ENCODE measurements at regions not wholly inside any gene's neighbourhood (a gene's known extent, or its start where the extent isn't known, plus 50 kb on each side); places are given as distances from the start of the nearest gene placed in this dataset.
"Not testable (repeated sequence)": the region's sequence is repeated elsewhere in the genome, so short reads cannot be mapped to it uniquely, and the experiment has no call there.

DNA sequence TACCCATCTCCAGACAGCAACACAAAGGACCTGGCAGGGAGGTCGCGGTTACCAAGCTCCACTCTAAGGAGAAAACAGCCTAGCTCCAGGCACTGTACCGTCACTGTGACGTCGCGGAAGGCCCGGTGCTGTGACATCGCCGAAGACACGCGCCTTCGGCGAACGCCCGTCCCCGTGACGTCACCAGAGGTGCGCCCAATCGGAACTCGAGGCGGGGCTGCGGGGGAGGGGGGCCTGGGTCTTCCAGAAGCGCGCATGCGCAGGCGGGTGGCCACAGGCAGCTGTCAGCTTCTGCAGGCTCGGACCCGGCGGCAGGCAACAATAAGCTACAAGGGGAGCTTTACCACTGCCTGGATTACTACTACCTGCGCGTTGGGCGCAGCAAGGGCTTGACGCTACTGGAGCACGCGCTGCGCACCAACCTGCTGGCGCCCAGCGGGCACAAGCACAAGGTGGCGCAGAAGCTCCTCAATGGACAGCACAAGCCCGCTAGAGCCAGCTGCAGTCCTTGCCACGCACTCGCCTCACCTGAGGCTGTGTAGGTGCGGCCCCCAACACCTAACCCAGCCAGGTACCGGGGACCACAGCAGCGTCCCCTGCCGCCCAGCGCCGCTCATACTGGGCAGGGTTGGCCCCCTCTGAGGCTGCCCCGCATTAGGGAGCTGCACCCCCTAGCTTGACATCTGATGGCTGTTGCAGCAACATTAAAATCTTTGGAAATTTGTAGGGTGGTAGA, 208.4 kb downstream of the TPST1 start:
- peak; percentile 95 for DNase-seq

GRCh38 chr7:66415659-66416265, 210.6 kb downstream of the TPST1 start:
- no peak for DNase-seq

DNA sequence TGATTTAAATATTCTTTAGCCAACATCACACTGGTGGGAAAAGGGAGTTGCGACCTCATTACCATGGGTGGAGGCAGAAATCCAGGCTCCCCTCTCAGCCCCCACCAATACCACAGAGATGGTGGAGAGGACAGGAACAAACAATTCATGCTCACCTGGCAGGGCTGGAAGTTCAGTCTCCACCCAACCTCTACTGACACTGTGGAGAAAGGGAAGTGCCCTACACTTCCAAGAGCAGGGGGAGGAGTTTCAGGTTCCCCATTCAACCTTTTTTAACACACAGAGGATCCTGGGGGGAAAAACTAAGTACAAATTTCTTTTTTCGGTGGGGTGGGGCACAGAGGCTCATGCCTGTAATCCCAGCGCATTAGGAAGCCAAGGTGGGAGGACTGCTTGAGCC, 210.1 kb upstream of the KCTD7 start:
- no peak for DNase-seq

GRCh38 chr7:66419210-66419609, 209.5 kb upstream of the KCTD7 start:
- no peak for DNase-seq

GRCh38 chr7:66421830-66422475, 206.7 kb upstream of the KCTD7 start:
- DNase-seq = no peak

GRCh38 chr7:66423729-66424128, 205.0 kb upstream of the KCTD7 start:
- no peak for DNase-seq

DNA sequence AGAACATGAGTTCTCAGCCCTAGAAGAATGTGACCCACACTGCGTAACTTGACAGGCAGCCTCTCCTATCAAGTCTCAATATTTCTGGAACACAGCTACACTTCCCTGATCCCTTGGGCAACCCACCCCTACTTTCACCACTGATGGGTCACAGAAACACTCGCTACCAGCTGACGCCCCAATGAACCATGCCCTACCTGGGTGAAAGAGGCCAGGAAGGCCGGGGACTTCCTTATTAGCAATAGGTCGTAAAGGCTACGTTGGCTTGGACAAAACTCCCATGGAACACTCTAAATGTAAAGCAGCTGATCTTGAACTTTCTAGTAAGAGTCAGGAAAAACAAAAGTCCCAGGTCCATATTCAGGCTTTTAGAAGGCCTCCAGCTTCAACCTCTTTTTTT, 202.3 kb upstream of the KCTD7 start:
- DNase-seq = no peak

DNA sequence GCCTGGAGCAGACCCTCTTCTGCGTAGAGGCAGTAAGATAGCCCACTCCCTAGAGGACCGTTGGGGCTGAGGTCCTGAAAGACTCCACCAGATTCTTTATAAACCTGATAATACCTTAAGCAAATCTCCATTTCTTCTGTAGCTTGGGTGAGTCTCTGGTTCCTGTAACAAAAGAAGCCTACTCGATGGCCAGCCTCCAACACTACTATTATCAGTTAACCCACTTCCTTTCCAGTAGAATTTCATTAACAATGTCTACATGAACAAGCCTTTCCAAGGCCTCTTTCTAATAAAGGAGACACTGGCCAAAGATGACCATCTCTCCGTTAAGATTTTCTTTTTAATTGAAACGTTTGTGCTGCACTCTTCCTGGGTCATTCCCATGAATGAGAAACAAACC, 201.7 kb upstream of the KCTD7 start:
- DNase-seq = no peak

DNA sequence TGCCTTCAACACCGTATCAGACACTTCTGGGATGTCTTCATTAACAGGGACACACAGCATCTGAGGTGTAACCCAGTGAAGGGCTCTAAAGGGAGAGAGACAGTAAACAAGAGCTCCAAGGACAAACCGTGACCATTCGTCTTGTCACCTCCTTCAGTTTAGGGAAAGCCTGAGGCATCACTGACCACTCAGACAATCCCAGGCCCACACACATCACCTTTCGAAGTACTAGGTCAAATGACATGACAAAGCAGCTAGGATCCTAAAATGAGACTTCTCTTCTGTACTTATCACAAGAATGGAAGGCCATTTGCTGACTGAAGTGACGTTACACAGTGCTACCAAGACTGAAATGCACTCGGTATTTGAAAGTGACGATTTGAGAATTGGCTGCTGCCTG, 200.7 kb upstream of the KCTD7 start:
- no peak for DNase-seq

GRCh38 chr7:66429498-66430163, 199.1 kb upstream of the KCTD7 start:
- no peak for DNase-seq

DNA sequence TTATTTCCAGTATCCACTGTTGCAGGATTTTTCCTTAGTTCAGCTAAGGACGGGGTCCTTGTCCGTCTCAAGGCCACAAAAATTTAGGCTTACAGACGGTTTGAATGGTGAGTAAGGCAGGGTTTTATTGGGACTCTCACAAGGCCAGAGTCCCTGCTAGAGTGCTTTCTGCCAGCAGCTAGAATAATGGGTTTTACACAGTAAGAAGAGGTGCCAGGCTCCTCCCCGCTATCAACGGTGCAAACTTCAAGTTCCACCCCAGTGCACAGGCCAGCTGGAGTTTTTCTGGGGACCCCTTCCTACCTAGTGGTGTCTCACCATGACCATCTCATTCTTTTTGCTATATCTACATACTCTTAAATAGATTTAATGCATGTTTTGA, 198.5 kb upstream of the KCTD7 start:
- no peak for DNase-seq

DNA sequence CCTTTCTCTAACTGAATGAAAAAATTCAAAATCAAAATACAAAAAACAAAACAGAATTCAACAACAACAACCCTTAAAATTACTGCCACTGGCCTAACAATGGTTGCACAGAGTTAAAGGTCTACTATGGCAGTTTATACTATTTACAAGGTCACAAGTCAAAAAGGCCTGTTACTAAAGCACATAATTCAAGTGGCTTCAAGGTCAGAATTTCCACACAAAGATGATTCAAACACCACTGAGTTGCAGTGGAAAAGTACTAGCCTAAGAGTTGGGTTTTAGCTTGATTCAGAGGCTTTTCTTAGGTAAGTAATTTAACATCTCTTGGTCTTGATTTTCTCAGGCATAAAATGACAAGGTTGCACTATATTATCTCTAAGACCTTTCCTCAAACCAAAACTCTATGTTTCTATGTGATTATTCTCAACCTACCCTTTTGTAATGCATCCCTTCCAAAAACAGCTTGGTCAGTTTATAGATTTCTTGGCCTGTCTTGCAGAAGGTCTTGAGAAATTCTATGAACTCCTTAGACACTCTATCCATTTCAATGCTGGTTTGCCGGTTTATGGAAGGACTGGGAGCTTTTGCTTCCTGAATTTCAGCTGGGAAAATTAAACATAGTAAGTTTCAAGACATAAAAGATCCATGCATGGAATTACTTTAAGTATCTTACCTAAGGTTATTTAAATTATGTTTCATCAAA, 189.8 kb upstream of the KCTD7 start:
- not testable (repeated sequence) for DNase-seq

- no peak for DNase-seq
Observed at GRCh38 chr7:66442385-66442784, 186.3 kb upstream of the KCTD7 start.

- no peak for DNase-seq
Observed at GRCh38 chr7:66443946-66444345, 184.7 kb upstream of the KCTD7 start.

- not testable (repeated sequence) for DNase-seq
Observed at GRCh38 chr7:66447007-66447406, 181.7 kb upstream of the KCTD7 start.

- not testable (repeated sequence) for DNase-seq
Observed at GRCh38 chr7:66450814-66451213, 177.9 kb upstream of the KCTD7 start.

DNA sequence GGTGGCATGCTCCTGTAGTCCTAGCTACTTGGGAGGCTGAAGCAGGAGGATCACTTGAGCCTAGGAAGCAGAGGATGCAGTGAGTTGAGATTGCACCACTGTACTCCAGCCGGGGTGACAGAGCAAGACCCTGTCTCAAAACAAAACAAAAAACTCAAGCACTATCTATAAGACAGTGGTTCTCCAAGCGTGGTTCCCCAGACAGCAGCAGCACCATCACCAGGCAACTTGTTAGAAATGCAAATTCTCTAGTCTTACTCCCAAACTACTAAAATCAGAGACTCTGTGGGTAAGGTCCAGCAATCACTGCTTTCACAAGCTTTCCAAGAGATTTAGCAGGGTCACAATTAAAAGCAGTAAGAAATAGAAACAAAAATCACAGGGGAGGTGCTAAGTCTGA, 177.0 kb upstream of the KCTD7 start:
- not testable (repeated sequence) for DNase-seq

DNA sequence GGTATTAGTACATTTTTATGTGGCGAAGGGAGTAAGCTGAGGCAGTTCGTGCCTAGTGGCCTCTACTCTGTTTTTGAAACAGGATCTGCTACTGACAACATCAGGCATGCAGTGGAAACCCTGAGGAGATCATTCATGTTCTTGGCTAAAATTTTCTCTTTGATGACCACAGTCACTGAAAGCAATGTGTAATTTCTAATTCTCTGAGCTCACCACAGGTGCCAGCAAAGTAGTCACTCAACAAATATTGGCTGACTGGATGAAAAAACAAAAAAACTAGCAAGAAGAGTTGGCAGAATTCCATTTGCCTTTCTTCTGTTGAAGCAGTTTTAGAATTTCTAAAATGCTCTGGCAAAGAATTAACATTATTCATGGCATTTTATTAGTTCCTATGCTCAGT, 176.5 kb upstream of the KCTD7 start:
- DNase-seq = no peak

DNA sequence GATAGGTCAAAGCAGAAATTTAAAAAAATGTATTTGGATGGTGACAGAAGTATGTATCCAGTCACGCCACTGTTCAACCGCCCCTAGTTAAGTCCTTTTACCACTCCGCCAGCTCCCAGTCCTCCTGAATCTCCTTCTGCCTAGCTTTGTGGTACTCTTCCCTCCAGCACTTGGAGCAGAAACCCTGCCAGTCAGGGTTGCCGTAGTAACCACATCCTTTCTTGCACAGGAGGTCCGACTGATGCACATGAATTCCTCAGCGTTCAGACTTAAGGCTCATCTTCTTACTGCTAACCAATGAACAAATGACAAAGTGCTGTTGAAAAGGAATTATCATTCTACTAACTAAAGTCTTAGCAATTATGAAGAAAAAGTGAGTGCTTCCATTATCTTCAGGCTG, 175.3 kb upstream of the KCTD7 start:
- DNase-seq = no peak

DNA sequence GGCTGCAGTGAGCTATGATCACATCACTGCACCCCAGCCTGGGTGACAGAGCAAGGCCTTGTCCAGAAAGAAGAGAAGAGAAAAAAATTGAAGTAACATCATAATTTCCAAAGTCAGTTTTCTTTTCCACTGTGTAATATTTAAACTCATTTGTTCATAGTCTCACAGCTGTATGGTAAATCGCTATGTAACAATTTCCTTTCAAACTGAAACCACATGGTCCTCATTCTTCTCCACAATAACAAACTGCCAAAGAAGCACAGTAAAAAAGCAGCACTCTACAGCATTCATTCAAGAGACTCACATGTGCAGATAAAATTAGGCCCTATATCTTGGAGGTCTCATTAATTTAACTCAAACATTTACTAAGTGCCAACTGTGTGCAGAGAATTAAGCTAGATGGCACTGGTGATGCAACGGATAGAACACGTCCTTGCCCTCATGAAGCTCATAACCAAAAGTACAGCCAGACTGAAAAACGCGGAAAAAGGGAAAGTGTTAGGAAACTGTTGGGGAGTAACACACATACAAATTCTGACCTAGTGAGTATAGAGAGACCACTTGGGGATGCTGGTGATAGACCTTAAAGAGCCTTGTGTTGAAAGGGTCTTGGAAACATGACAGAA, 174.0 kb upstream of the KCTD7 start:
- no peak for DNase-seq

DNA sequence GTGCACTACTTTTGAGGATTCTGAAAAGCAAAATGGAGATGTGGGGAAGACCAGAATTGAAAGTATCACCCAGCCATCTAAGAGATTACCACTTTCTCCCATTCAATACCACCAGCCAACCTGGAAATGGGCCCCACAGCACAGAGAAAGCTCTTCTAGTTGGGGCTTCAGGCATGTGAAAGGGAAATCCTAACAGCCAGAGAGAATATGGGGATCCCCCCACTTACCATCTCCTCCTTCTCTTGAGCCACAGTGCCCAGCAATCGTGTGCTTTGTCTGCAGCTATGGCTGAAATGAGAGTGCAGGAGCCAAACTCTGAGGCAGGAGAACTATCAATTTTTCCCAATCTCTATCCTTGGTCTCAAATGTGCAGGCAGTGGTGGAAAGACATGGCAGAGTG, 173.2 kb upstream of the KCTD7 start:
- DNase-seq = not testable (repeated sequence)

DNA sequence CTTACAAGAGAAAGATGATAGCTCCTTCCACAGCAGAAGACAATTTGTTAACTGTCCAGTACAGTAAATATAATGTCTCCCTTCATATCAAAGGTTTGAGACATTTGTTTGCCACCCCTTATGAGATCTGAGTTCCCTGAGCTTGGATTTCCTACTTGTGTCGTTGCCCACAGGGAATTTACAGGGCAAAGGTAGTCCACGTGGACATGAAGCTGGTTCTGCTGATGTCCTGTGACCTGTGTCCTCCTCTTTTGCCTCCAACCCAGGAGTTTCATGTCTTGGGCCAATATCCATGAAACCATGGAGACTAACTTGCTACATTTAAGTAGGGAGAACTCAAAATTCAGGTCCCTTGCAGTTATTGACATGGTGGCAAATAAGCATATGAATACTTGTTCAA, 172.2 kb upstream of the KCTD7 start:
- DNase-seq = not testable (repeated sequence)

DNA sequence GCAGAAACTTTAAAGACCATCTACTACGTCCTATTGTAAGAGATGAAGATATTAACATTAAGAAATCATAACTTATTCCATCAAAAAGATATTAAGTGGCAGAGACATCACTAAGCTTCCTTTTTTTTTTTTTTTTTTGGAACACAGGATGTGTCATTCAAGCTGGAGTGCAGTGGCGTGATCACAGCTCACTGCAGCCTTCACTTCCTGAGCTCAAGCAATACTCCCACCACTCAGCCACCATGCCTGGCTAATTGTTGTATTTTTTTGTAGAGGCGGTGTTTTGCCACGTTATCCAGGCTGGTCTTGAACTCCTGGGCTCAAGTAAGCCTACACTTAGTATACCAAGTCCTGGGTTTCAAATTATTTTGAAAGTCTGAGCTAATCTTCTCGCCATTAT, 169.7 kb upstream of the KCTD7 start:
- not testable (repeated sequence) for DNase-seq
